C4-2B (cell line): ENCODE measurements at regions not wholly inside any gene's neighbourhood (a gene's known extent, or its start where the extent isn't known, plus 50 kb on each side); places are given as distances from the start of the nearest gene placed in this dataset.

Experiments
- CTCF ChIP-seq: fragments of 450-650 bp; conservative IDR thresholded peaks from 2 replicates; pipeline ENCODE4 v1.5.1; 2017; ENCODE audit warnings: mild to moderate bottlenecking
- ZFX ChIP-seq: fragments of 450-650 bp; IDR thresholded peaks from 2 replicates; pipeline ENCODE4 v1.6.1; 2017

- TF ChIP-seq CTCF (no peak), ZFX (no peak)
These were observed 623.0 kb downstream of the NPHP4 start for GRCh38 chr1:5369223-5369622.
